ENCODE measurements at regions not wholly inside any gene's neighbourhood (a gene's known extent, or its start where the extent isn't known, plus 50 kb on each side); places are given as distances from the start of the nearest gene placed in this dataset.
"Not testable (repeated sequence)": the region's sequence is repeated elsewhere in the genome, so short reads cannot be mapped to it uniquely, and the experiment has no call there.

GRCh38 chr20:48025051-48025515, 239.8 kb upstream of the SULF2 start:
- TF ChIP-seq, protein P1, sequence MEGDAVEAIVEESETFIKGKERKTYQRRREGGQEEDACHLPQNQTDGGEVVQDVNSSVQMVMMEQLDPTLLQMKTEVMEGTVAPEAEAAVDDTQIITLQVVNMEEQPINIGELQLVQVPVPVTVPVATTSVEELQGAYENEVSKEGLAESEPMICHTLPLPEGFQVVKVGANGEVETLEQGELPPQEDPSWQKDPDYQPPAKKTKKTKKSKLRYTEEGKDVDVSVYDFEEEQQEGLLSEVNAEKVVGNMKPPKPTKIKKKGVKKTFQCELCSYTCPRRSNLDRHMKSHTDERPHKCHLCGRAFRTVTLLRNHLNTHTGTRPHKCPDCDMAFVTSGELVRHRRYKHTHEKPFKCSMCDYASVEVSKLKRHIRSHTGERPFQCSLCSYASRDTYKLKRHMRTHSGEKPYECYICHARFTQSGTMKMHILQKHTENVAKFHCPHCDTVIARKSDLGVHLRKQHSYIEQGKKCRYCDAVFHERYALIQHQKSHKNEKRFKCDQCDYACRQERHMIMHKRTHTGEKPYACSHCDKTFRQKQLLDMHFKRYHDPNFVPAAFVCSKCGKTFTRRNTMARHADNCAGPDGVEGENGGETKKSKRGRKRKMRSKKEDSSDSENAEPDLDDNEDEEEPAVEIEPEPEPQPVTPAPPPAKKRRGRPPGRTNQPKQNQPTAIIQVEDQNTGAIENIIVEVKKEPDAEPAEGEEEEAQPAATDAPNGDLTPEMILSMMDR (conservative IDR thresholded peaks at IDR 0.05; ENCODE audit: low read depth, low read length) = no peak
- TF ChIP-seq EZH2 (IDR thresholded peaks at IDR 0.05; ENCODE audit: borderline replicate concordance, low read depth, low read length, poor library complexity, severe bottlenecking) = no peak
- no peaks in the 10 kb centered on the region for H3K36me3 ChIP-seq (ENCODE audit: insufficient read depth, low read length, poor library complexity, severe bottlenecking)
- no TSS peak for BruUV-seq (replicated peaks)
- CTCF ChIA-PET = no interaction called here
- H3K4me1 ChIP-seq (ENCODE audit: insufficient read depth, low read length, poor library complexity, severe bottlenecking) = no peaks in the 10 kb centered on the region
- no peaks in the 10 kb centered on the region for H3K27me3 ChIP-seq (replicated peaks; ENCODE audit: insufficient read depth, low read depth, low read length, poor library complexity)
- no peak overlapping the region for H3K27ac ChIP-seq (ENCODE audit: low read depth, low read length, poor library complexity, severe bottlenecking)
- no peak overlapping the region for H3K4me3 ChIP-seq (ENCODE audit: low read depth, low read length, poor library complexity, severe bottlenecking)
- H3K9me3 ChIP-seq (ENCODE audit: low read depth, low read length, poor library complexity, severe bottlenecking) = no peaks in the 10 kb centered on the region
- POLR2A ChIA-PET (ENCODE audit: low non-redundant PET) = no interaction called here
- intact Hi-C loops (cut with micrococcal nuclease; ENCODE audit: unreplicated experiment) = no loop called here
- DNase-seq (ENCODE audit: low spot score) = no peak

- no peak for TF ChIP-seq EZH2 (IDR thresholded peaks at IDR 0.05; ENCODE audit: borderline replicate concordance, low read depth, low read length, poor library complexity, severe bottlenecking)
- TF ChIP-seq, protein P1 (conservative IDR thresholded peaks at IDR 0.05; ENCODE audit: low read depth, low read length) = no peak
- Histone ChIP-seq H3K9me3 (ENCODE audit: low read depth, low read length, poor library complexity, severe bottlenecking) (no peaks in the 10 kb centered on the region), H3K27me3 (replicated peaks; ENCODE audit: insufficient read depth, low read depth, low read length, poor library complexity) (no peaks in the 10 kb centered on the region), H3K4me1 (ENCODE audit: insufficient read depth, low read length, poor library complexity, severe bottlenecking) (no peaks in the 10 kb centered on the region), H3K27ac (ENCODE audit: low read depth, low read length, poor library complexity, severe bottlenecking) (no peak overlapping the region), H3K4me3 (ENCODE audit: low read depth, low read length, poor library complexity, severe bottlenecking) (no peak overlapping the region), H3K36me3 (ENCODE audit: insufficient read depth, low read length, poor library complexity, severe bottlenecking) (no peaks in the 10 kb centered on the region)
- DNase-seq (ENCODE audit: low spot score) = no peak
- intact Hi-C loops (cut with micrococcal nuclease; ENCODE audit: unreplicated experiment) = no loop called here
- ChIA-PET POLR2A (ENCODE audit: low non-redundant PET) (no interaction called here), CTCF (no interaction called here)
- BruUV-seq (replicated peaks) = no TSS peak
These were observed 239.3 kb upstream of the SULF2 start for GRCh38 chr20:48024539-48024938.

GRCh38 chr20:48020696-48021095, 235.4 kb upstream of the SULF2 start:
- H3K27ac ChIP-seq (ENCODE audit: low read depth, low read length, poor library complexity, severe bottlenecking); H3K9me3 ChIP-seq (ENCODE audit: low read depth, low read length, poor library complexity, severe bottlenecking); H3K4me1 ChIP-seq (ENCODE audit: insufficient read depth, low read length, poor library complexity, severe bottlenecking); BruUV-seq (replicated peaks); DNase-seq (ENCODE audit: low spot score); H3K4me3 ChIP-seq (ENCODE audit: low read depth, low read length, poor library complexity, severe bottlenecking); H3K27me3 ChIP-seq (replicated peaks; ENCODE audit: insufficient read depth, low read depth, low read length, poor library complexity); intact Hi-C loops (cut with micrococcal nuclease; ENCODE audit: unreplicated experiment); H3K36me3 ChIP-seq (ENCODE audit: insufficient read depth, low read length, poor library complexity, severe bottlenecking); POLR2A ChIA-PET (ENCODE audit: low non-redundant PET); CTCF ChIA-PET: not testable (repeated sequence)

GRCh38 chr20:48019940-48020339, 234.7 kb upstream of the SULF2 start:
- no peak for TF ChIP-seq EZH2 (IDR thresholded peaks at IDR 0.05; ENCODE audit: borderline replicate concordance, low read depth, low read length, poor library complexity, severe bottlenecking)
- TF ChIP-seq, protein P1 (conservative IDR thresholded peaks at IDR 0.05; ENCODE audit: low read depth, low read length) = no peak
- H3K36me3 ChIP-seq (ENCODE audit: insufficient read depth, low read length, poor library complexity, severe bottlenecking) = no peaks in the 10 kb centered on the region
- H3K4me1 ChIP-seq (ENCODE audit: insufficient read depth, low read length, poor library complexity, severe bottlenecking) = no peaks in the 10 kb centered on the region
- H3K9me3 ChIP-seq (ENCODE audit: low read depth, low read length, poor library complexity, severe bottlenecking) = no peaks in the 10 kb centered on the region
- H3K4me3 ChIP-seq (ENCODE audit: low read depth, low read length, poor library complexity, severe bottlenecking) = no peak overlapping the region
- no peak for DNase-seq (ENCODE audit: low spot score)
- BruUV-seq (replicated peaks) = no TSS peak
- ChIA-PET POLR2A (ENCODE audit: low non-redundant PET) (no interaction called here), CTCF (no interaction called here)
- intact Hi-C loops (cut with micrococcal nuclease; ENCODE audit: unreplicated experiment) = no loop called here
- no peak overlapping the region for H3K27ac ChIP-seq (ENCODE audit: low read depth, low read length, poor library complexity, severe bottlenecking)
- H3K27me3 ChIP-seq (replicated peaks; ENCODE audit: insufficient read depth, low read depth, low read length, poor library complexity) = no peaks in the 10 kb centered on the region

All from A673 (cell line).